ENCODE measurements at regions not wholly inside any gene's neighbourhood (a gene's known extent, or its start where the extent isn't known, plus 50 kb on each side); places are given as distances from the start of the nearest gene placed in this dataset.

GRCh38 chr12:127192391-127192790 is 1074.6 kb upstream of the TMEM132C start:
- DNase-seq (ENCODE audit: insufficient read length, low spot score, missing footprints), result no peak
- Histone ChIP-seq H3K79me2 (ENCODE audit: insufficient read depth, low read length) (no peaks in the 10 kb centered on the region), H3K27me3 (ENCODE audit: insufficient read depth, low read length) (no peaks in the 10 kb centered on the region), H3K4me1 (ENCODE audit: insufficient read depth, low read length) (peaks cover 15% of the 10 kb centered on the region), H2AFZ (ENCODE audit: low read length) (no peak overlapping the region), H4K20me1 (ENCODE audit: insufficient read depth, low read length) (no peaks in the 10 kb centered on the region), H3K4me3 (ENCODE audit: insufficient read depth, low read length) (no peak overlapping the region), H3K27ac (ENCODE audit: low read depth, low read length) (peak overlapping the region; percentile 15), H3K9me3 (ENCODE audit: low read depth, low read length) (no peaks in the 10 kb centered on the region), H3K36me3 (ENCODE audit: insufficient read depth, low read length) (no peaks in the 10 kb centered on the region), H3K4me2 (ENCODE audit: insufficient read depth, low read length) (no peak overlapping the region)
- TF ChIP-seq CTCF (IDR thresholded peaks at IDR 0.05; ENCODE audit: extremely low read depth, low read depth, low read length), result no peak

- no peaks in the 10 kb centered on the region for H3K79me2 ChIP-seq (ENCODE audit: insufficient read depth, low read length)
- no peak overlapping the region for H3K27ac ChIP-seq (ENCODE audit: low read depth, low read length)
- no peaks in the 10 kb centered on the region for H3K9me3 ChIP-seq (ENCODE audit: low read depth, low read length)
- H2AFZ ChIP-seq (ENCODE audit: low read length), result no peak overlapping the region
- H3K4me3 ChIP-seq (ENCODE audit: insufficient read depth, low read length), result no peak overlapping the region
- peaks cover 15% of the 10 kb centered on the region for H3K4me1 ChIP-seq (ENCODE audit: insufficient read depth, low read length)
- no peaks in the 10 kb centered on the region for H3K27me3 ChIP-seq (ENCODE audit: insufficient read depth, low read length)
- H3K36me3 ChIP-seq (ENCODE audit: insufficient read depth, low read length), result no peaks in the 10 kb centered on the region
- no peaks in the 10 kb centered on the region for H4K20me1 ChIP-seq (ENCODE audit: insufficient read depth, low read length)
- TF ChIP-seq CTCF (IDR thresholded peaks at IDR 0.05; ENCODE audit: extremely low read depth, low read depth, low read length), result no peak
- no peak overlapping the region for H3K4me2 ChIP-seq (ENCODE audit: insufficient read depth, low read length)
- DNase-seq (ENCODE audit: insufficient read length, low spot score, missing footprints), result no peak
These were observed 1073.6 kb upstream of the TMEM132C start for GRCh38 chr12:127193341-127193740.

- Histone ChIP-seq H3K4me1 (ENCODE audit: insufficient read depth, low read length) (peaks cover 15% of the 10 kb centered on the region), H3K27ac (ENCODE audit: low read depth, low read length) (no peak overlapping the region), H3K27me3 (ENCODE audit: insufficient read depth, low read length) (no peaks in the 10 kb centered on the region), H3K9me3 (ENCODE audit: low read depth, low read length) (no peaks in the 10 kb centered on the region), H2AFZ (ENCODE audit: low read length) (no peak overlapping the region), H3K4me3 (ENCODE audit: insufficient read depth, low read length) (no peak overlapping the region), H3K4me2 (ENCODE audit: insufficient read depth, low read length) (no peak overlapping the region), H4K20me1 (ENCODE audit: insufficient read depth, low read length) (no peaks in the 10 kb centered on the region), H3K36me3 (ENCODE audit: insufficient read depth, low read length) (no peaks in the 10 kb centered on the region), H3K79me2 (ENCODE audit: insufficient read depth, low read length) (no peaks in the 10 kb centered on the region)
- DNase-seq (ENCODE audit: insufficient read length, low spot score, missing footprints), result no peak
- TF ChIP-seq CTCF (IDR thresholded peaks at IDR 0.05; ENCODE audit: extremely low read depth, low read depth, low read length), result no peak
These were observed 1072.8 kb upstream of the TMEM132C start for GRCh38 chr12:127194176-127194575.

GRCh38 chr12:127205781-127206555 is 1061.0 kb upstream of the TMEM132C start:
- H3K4me1 ChIP-seq (ENCODE audit: insufficient read depth, low read length), result no peaks in the 10 kb centered on the region
- no peak overlapping the region for H3K4me2 ChIP-seq (ENCODE audit: insufficient read depth, low read length)
- H3K36me3 ChIP-seq (ENCODE audit: insufficient read depth, low read length), result no peaks in the 10 kb centered on the region
- no peaks in the 10 kb centered on the region for H3K27me3 ChIP-seq (ENCODE audit: insufficient read depth, low read length)
- H3K27ac ChIP-seq (ENCODE audit: low read depth, low read length), result no peak overlapping the region
- H3K4me3 ChIP-seq (ENCODE audit: insufficient read depth, low read length), result no peak overlapping the region
- no peaks in the 10 kb centered on the region for H4K20me1 ChIP-seq (ENCODE audit: insufficient read depth, low read length)
- DNase-seq (ENCODE audit: insufficient read length, low spot score, missing footprints), result no peak
- no peaks in the 10 kb centered on the region for H3K9me3 ChIP-seq (ENCODE audit: low read depth, low read length)
- no peak for TF ChIP-seq CTCF (IDR thresholded peaks at IDR 0.05; ENCODE audit: extremely low read depth, low read depth, low read length)
- peak overlapping the region; percentile 63 for H2AFZ ChIP-seq (ENCODE audit: low read length)
- no peaks in the 10 kb centered on the region for H3K79me2 ChIP-seq (ENCODE audit: insufficient read depth, low read length)
